Aorta (tissue), 5 donors: ENCODE measurements at regions not wholly inside any gene's neighbourhood (a gene's known extent, or its start where the extent isn't known, plus 50 kb on each side); places are given as distances from the start of the nearest gene placed in this dataset.
A peak's percentile ranks its signal among the peaks of the same experiment; 100 is the strongest.

ENCODE experiments used
- ATAC-seq: fragments of 200-7000 bp; cut with Tn5 transposase; one replicate; pipeline ENCODE4 v1.9.1; 2022; ENCODE audit warnings: moderate library complexity; ENCODE audit not compliant: low FRiP score
- DNase-seq, 2 donors: peaks; one replicate each; pipeline ENCODE4 v3.0.0-alpha.2; 2020
- H3K27ac ChIP-seq, 2 donors: one replicate each; pipeline ENCODE4 v1.5.1; 2013; ENCODE audit warnings: low read length in 2 of 2, mild to moderate bottlenecking in 2 of 2, moderate library complexity in 2 of 2, control low read depth in 1 of 2, inconsistent platforms in 1 of 2, low read depth in 1 of 2
- H3K27me3 ChIP-seq, 2 donors: one replicate each; pipeline ENCODE4 v1.6.1; 2013; ENCODE audit warnings: control low read depth in 1 of 2, low read length in 1 of 2, mild to moderate bottlenecking in 1 of 2, moderate library complexity in 1 of 2; ENCODE audit not compliant: insufficient read depth in 2 of 2, control insufficient read depth in 1 of 2
- H3K36me3 ChIP-seq, 2 donors: one replicate each; pipeline ENCODE4 v1.6.1; 2013; ENCODE audit warnings: control low read depth in 1 of 2, low read length in 1 of 2, mild to moderate bottlenecking in 1 of 2; ENCODE audit not compliant: insufficient read depth in 2 of 2, control insufficient read depth in 1 of 2
- H3K4me1 ChIP-seq, 2 donors: one replicate each; pipeline ENCODE4 v1.6.1; 2013; ENCODE audit warnings: low read length in 2 of 2, control low read depth in 1 of 2, mild to moderate bottlenecking in 1 of 2, moderate library complexity in 1 of 2; ENCODE audit not compliant: insufficient read depth in 2 of 2, control insufficient read depth in 1 of 2
- H3K4me3 ChIP-seq, 2 donors: one replicate each; pipeline ENCODE4 v1.5.1; 2013; ENCODE audit warnings: low read length in 2 of 2, control low read depth in 1 of 2, mild to moderate bottlenecking in 1 of 2
- H3K9me3 ChIP-seq: one replicate; pipeline ENCODE4 v1.6.1; 2013; ENCODE audit warnings: mild to moderate bottlenecking, low read length; ENCODE audit not compliant: control insufficient read depth
- whole genome bisulfite sequencing, 2 donors: extraction: QIAGEN DNeasy Blood & Tissue Kit; methylation state at CpG; one replicate each; pipeline ENCODE4 v1.1.7; 2013; 5-methylcytosine and 5-hydroxymethylcytosine counted together
- intact Hi-C, 2 donors: fragments of 100-400 bp; cut with DNase I; formaldehyde crosslinking; loops; one replicate each; pipeline versions ENCODE4 v1.14.2 to v1.15.0; 2022
- donor health status: healthy with polysubstance abuse.
- donor health status: Bipolar disorder and iron deficiency.
- donor health status: DM: no; HTN: no; CAD: no.
- donor health status: DM: no; HTN: no; CAD: no.
- donor health status: DM: yes; HTN: yes; CAD: no.

DNA sequence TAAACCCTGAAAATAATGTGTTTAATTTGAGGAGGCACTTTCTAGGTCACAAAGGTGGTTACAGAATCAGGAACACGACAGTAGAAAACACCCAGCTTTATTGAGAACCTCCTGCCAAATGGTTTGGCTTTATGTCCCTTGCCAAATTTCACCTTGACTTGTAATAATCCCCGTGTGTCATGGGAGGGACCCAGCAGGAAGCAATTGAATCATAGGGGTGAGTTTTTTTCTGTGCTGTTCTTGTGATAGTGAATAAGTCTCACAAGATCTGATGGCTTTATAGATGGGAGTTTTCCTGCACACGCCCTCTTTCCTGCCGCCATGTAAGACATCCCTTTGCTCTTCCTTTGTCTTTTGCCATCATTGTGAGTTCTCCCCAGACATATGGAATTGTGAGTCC is 193.8 kb upstream of the KLF6 start:
- H3K4me1 ChIP-seq: no peaks in the 10 kb centered on the region
- no peak for DNase-seq
- H3K9me3 ChIP-seq: peaks cover 2% of the 10 kb centered on the region
- H3K36me3 ChIP-seq: no peaks in the 10 kb centered on the region
- H3K27ac ChIP-seq: no peak overlapping the region
- intact Hi-C loops: no loop called here
- no peak for ATAC-seq
- no peak overlapping the region for H3K4me3 ChIP-seq
- 92 to 94% methylated on average over 4 of the region's 4 CpGs for WGBS, 2 donors
- H3K27me3 ChIP-seq: no peaks in the 10 kb centered on the region

DNA sequence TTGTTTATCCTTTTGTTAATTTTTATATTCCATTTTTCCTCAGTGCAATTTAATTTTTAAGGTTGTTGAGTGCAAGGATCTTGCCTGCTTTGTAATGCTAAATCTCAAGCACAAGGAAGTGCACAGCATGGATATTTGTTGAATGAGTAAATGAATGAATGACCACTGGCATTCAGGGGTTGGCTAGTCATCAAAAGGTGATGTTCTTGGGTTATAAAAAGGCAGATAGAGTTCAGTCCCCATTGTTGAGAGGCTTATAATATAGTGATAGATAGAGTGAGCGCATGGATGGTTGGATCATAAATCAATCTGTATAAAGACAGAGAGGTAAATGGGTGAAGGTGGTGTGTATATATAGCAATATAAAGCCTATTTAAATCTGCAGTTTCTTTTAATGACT is 193.2 kb upstream of the KLF6 start:
- Histone ChIP-seq H3K9me3 (peaks cover 2% of the 10 kb centered on the region), H3K4me1 (no peaks in the 10 kb centered on the region), H3K27me3 (no peaks in the 10 kb centered on the region), H3K4me3 (no peak overlapping the region), H3K27ac (no peak overlapping the region), H3K36me3 (no peaks in the 10 kb centered on the region)
- intact Hi-C loops: no loop called here
- no peak for DNase-seq
- 99 to 100% methylated on average over 1 of the region's 1 CpG for WGBS, 2 donors
- ATAC-seq: no peak

DNA sequence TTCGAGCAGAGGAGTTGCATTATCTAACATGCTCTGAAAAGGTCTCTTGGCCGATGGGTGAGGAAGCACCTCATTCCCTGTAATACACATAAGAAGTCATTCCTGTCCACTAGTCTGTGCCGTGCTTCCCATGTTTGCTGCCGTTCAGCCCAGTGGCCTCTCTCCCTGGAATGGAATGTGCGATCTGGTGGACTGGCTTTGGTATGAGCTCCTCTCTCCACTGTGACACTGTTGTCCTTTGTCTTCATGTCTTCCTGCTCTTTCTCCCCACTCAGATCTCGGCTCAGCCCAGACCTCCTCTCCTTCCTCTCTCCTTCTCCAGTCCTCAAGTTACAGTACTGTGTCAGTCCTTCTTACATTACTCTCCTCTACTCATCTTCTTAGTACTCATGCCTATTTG is 192.8 kb upstream of the KLF6 start:
- no peak for DNase-seq

DNA sequence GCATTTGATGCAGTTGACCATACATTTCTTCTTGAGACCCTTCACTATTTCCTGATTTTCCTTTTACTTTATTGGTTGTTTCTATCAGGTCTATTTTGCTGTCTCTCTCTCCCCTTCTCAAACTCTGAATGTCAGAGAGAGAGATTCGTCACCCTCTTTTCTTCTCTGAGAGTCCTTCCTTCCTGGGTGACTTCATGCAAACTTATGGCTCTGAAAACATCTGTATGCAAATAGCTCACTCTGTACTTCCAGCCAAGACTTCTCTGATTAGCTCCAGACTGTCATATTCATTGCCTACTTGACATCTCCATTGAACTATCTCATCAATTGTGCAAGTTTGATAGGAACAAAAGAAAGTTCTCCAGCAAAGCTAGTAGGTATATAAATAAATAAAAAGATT is 191.7 kb upstream of the KLF6 start:
- Histone ChIP-seq H3K4me1 (peaks cover 0 to 3% of the 10 kb centered on the region in 2 donors), H3K9me3 (peaks cover 2% of the 10 kb centered on the region), H3K27me3 (no peaks in the 10 kb centered on the region), H3K27ac (no peak overlapping the region), H3K36me3 (no peaks in the 10 kb centered on the region), H3K4me3 (no peak overlapping the region)
- ATAC-seq (no peak), DNase-seq (no peak)
- intact Hi-C loops: no loop called here
- 91 to 96% methylated on average over 1 of the region's 1 CpG for WGBS, 2 donors

More for the DNA sequence above, 192.8 kb upstream of the KLF6 start:
- no peak overlapping the region for H3K27ac ChIP-seq
- intact Hi-C loops: no loop called here
- H3K36me3 ChIP-seq: no peaks in the 10 kb centered on the region
- H3K27me3 ChIP-seq: no peaks in the 10 kb centered on the region
- peaks cover 0 to 1% of the 10 kb centered on the region in 2 donors for H3K4me1 ChIP-seq
- peaks cover 2% of the 10 kb centered on the region for H3K9me3 ChIP-seq
- no peak overlapping the region for H3K4me3 ChIP-seq
- no peak for ATAC-seq
- WGBS, 2 donors: 87 to 90% methylated on average over 6 of the region's 6 CpGs

DNA sequence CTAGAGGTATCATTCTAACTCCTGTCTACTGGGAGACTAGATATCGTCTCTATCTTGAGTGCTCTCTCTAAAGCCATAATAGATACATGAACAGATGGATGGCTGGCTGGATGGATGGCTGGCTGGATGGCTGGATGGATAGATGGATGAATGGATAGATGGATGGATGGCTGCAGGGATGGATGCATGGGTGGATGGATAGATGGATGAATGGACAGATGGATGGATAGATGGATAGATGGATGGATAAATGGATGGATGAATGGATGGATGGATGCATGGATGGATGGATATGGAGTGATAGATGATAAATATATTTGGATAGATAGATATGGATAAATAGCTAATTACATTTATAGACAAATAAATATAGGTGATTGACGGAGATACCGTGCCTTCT is 191.2 kb upstream of the KLF6 start:
- H3K9me3 ChIP-seq: peaks cover 2% of the 10 kb centered on the region
- ATAC-seq (no peak), DNase-seq (no peak)
- H3K4me1 ChIP-seq: peaks cover 0 to 3% of the 10 kb centered on the region in 2 donors
- no peak overlapping the region for H3K4me3 ChIP-seq
- WGBS, 2 donors: 65 to 84% methylated on average over 3 of the region's 3 CpGs
- no peaks in the 10 kb centered on the region for H3K36me3 ChIP-seq
- no peak overlapping the region for H3K27ac ChIP-seq
- intact Hi-C loops: no loop called here
- H3K27me3 ChIP-seq: no peaks in the 10 kb centered on the region

DNA sequence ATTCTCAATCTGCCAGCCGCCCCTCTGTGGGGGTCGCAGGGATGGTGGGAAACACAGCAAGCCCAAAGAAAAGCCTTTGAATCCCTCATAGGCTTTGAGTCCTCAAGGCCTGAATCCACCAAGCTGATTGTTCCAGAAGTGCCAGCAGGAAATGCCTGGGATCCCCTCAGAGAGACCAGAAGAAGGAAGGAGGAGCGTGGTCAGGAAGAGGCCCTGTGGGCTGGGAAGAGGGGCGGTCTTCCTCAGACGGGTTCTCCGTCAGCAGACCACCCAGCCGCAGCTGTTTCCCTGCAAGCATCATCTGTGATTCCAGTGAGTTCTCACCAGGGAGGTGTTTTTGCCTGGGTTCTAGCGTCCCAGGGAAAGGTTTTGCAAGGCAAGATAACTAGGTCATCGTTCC is 190.0 kb upstream of the KLF6 start:
- no peak for ATAC-seq

DNA sequence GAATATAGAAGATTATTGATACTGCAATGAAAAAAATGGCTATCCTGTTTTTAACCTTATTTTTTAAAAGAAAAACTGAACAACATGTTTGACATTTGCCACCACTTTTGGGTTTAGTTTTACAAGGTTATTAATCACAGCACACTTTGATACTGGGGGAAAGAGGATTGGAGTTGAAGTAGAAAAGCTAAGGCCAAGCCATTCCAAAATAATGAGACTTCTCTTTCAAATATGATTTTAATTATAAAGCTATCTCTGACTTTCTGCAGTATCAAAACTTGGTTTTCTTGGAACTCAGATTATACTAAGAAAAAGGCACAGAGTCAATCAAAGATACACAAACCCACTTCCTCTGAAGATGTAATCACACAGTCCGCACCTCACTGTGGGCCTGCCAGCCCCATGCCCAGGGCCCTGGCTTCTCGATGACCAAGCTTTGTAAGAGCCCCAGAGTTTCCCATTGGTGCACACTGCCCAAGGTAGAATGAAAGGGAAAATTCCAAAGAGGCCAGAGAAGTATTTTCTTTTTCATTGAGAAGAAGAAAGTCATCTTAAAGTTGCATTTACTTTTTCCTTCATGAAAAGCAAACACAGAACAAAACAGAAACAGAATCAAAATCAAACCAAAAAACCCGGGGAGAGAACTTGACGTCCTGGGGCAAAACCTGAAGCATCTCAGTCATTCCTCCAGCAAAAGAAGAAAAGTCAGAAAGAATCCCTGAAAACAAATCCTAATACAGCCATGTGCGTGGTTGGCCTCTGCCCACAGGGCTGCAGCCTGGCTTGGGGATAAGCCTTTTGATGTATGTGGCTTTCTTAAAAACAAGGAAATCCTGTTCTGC is 187.7 kb upstream of the KLF6 start:
- Histone ChIP-seq H3K27me3 (no peaks in the 10 kb centered on the region), H3K4me3 (no peak overlapping the region), H3K9me3 (no peaks in the 10 kb centered on the region), H3K4me1 (peaks cover 0 to 3% of the 10 kb centered on the region in 2 donors), H3K36me3 (no peaks in the 10 kb centered on the region), H3K27ac (peak overlapping the region; percentile 36 to 41)
- WGBS, 2 donors: 5 to 9% methylated on average over 5 of the region's 5 CpGs
- intact Hi-C loops: no loop called here
- DNase-seq: no peak
- ATAC-seq: no peak

More for the DNA sequence above, 190.0 kb upstream of the KLF6 start:
- Histone ChIP-seq H3K36me3 (no peaks in the 10 kb centered on the region), H3K27me3 (no peaks in the 10 kb centered on the region), H3K27ac (no peak overlapping the region), H3K4me1 (peaks cover 0 to 3% of the 10 kb centered on the region in 2 donors), H3K4me3 (no peak overlapping the region), H3K9me3 (peaks cover 2% of the 10 kb centered on the region)
- intact Hi-C loops: no loop called here
- WGBS, 2 donors: 91 to 95% methylated on average over 8 to 9 of the region's 9 CpGs
- DNase-seq: no peak

DNA sequence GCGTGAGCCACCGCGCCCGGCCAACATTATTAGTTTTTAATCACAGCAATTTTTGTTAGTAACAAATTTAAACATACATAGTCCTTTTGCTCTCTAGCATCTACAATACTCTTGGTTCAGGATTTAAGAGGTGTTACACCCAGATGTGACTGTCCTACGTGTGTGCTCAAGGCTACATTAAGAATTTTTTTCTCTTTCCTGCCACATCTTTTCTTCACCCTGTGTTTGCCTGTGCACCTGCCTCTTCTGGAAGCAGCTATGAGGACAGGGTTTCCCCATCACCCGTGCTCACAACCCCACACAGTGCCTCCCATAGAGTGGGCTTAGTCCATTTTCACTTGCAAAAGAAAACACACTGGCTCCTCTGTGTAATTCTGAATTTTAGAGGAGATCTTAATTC is 186.7 kb upstream of the KLF6 start:
- WGBS, 2 donors: 82 to 90% methylated on average over 6 of the region's 6 CpGs
- no peak overlapping the region for H3K4me3 ChIP-seq
- no peak overlapping the region for H3K27ac ChIP-seq
- no peak for DNase-seq
- intact Hi-C loops: no loop called here
- peaks cover 0 to 3% of the 10 kb centered on the region in 2 donors for H3K4me1 ChIP-seq
- no peak for ATAC-seq
- H3K27me3 ChIP-seq: no peaks in the 10 kb centered on the region
- H3K9me3 ChIP-seq: no peaks in the 10 kb centered on the region
- H3K36me3 ChIP-seq: no peaks in the 10 kb centered on the region
